Upper lobe of left lung (tissue), 6 donors: ENCODE measurements at regions not wholly inside any gene's neighbourhood (a gene's known extent, or its start where the extent isn't known, plus 50 kb on each side); places are given as distances from the start of the nearest gene placed in this dataset.

Source experiments
- ATAC-seq, 2 donors: fragments of 200-7000 bp; cut with Tn5 transposase; one replicate each; pipeline ENCODE4 v1.9.1; 2022; ENCODE audit warnings: mild to moderate bottlenecking in 2 of 2, moderate library complexity in 2 of 2; ENCODE audit not compliant: low FRiP score in 2 of 2
- DNase-seq, 2 donors: peaks; one replicate each; pipeline ENCODE4 v3.0.0-alpha.2; 2019 to 2020
- H3K27ac ChIP-seq, 4 donors: fragments of 200-600 bp; sonication (generic); one replicate each; pipeline ENCODE4 v1.5.1; 2016 to 2019
- H3K27me3 ChIP-seq, 4 donors: fragments of 200-600 bp; sonication (generic); one replicate each; pipeline ENCODE4 v1.5.1; 2017 to 2019
- H3K36me3 ChIP-seq, 4 donors: fragments of 200-600 bp; sonication (generic); one replicate each; pipeline ENCODE4 v1.5.1; 2016 to 2019
- H3K4me1 ChIP-seq, 4 donors: fragments of 200-600 bp; sonication (generic); one replicate each; pipeline ENCODE4 v1.5.1; 2018 to 2019
- H3K4me3 ChIP-seq, 4 donors: fragments of 200-600 bp; sonication (generic); one replicate each; pipeline ENCODE4 v1.5.1; 2017 to 2019; ENCODE audit warnings: mild to moderate bottlenecking in 2 of 4, moderate library complexity in 1 of 4
- H3K9me3 ChIP-seq, 4 donors: fragments of 200-600 bp; sonication (generic); one replicate each; pipeline ENCODE4 v1.5.1; 2018 to 2019
- CTCF ChIP-seq, 6 experiments: fragments of 450-650 bp in 4 of 6; fragments of 200-600 bp in 2 of 6; sonication (generic) in 2 of 6; IDR thresholded peaks; one replicate each; pipeline ENCODE4 v1.5.1; 2016 to 2019; ENCODE audit warnings: antibody characterized with exemption in 6 of 6
- EP300 ChIP-seq, 4 donors: sonication (generic); formaldehyde crosslinking; IDR thresholded peaks; one replicate each; pipeline ENCODE4 v1.5.1; 2017; ENCODE audit warnings: antibody characterized with exemption in 4 of 4, control low read depth in 2 of 4
- POLR2A ChIP-seq, 4 donors: fragments of 450-650 bp; IDR thresholded peaks; one replicate each; pipeline ENCODE4 v1.5.1; 2016 to 2017; ENCODE audit warnings: antibody characterized with exemption in 4 of 4, mild to moderate bottlenecking in 2 of 4
- POLR2AphosphoS5 ChIP-seq, 2 donors: sonication (generic); formaldehyde crosslinking; IDR thresholded peaks; one replicate each; pipeline ENCODE4 v1.5.1; 2017; ENCODE audit warnings: antibody characterized with exemption in 2 of 2
- WGBS, 2 donors: methylation state at CpG; one replicate each; pipeline ENCODE4 v1.1.5; 2017 to 2018; 5-methylcytosine and 5-hydroxymethylcytosine counted together
- donor health status: DM: no; HTN: no; CAD: no; lungs with moderate emphysema.
- donor health status: DM: no; HTN: yes; CAD: no; lungs with severe emphysema.

- 73 to 85% methylated on average over 5 of the region's 5 CpGs for WGBS, 2 donors
- no peaks in the 10 kb centered on the region for H3K9me3 ChIP-seq
- no peak for ATAC-seq
- H3K4me1 ChIP-seq = no peaks in the 10 kb centered on the region
- H3K27me3 ChIP-seq = no peaks in the 10 kb centered on the region
- no peaks in the 10 kb centered on the region for H3K36me3 ChIP-seq
- no peak overlapping the region for H3K27ac ChIP-seq
- DNase-seq = no peak
- TF ChIP-seq POLR2AphosphoS5 (IDR thresholded peaks at IDR 0.05) = no peak
- TF ChIP-seq CTCF (IDR thresholded peaks at IDR 0.05) = no peak
- TF ChIP-seq POLR2A (IDR thresholded peaks at IDR 0.05) = no peak
- no peak for TF ChIP-seq EP300 (IDR thresholded peaks at IDR 0.05)
- no peak overlapping the region for H3K4me3 ChIP-seq
These were observed 261.2 kb upstream of the TAC1 start for GRCh38 chr7:97470726-97471125.

- no peak overlapping the region for H3K27ac ChIP-seq
- H3K4me3 ChIP-seq = no peak overlapping the region
- no peak for ATAC-seq
- TF ChIP-seq EP300 (IDR thresholded peaks at IDR 0.05) (no peak), CTCF (IDR thresholded peaks at IDR 0.05) (no peak), POLR2A (IDR thresholded peaks at IDR 0.05) (no peak), POLR2AphosphoS5 (IDR thresholded peaks at IDR 0.05) (no peak)
- no peaks in the 10 kb centered on the region for H3K27me3 ChIP-seq
- H3K9me3 ChIP-seq = no peaks in the 10 kb centered on the region
- no peaks in the 10 kb centered on the region for H3K36me3 ChIP-seq
- WGBS, 2 donors = 64 to 73% methylated on average over 3 of the region's 3 CpGs
- no peak for DNase-seq
- H3K4me1 ChIP-seq = no peaks in the 10 kb centered on the region
These were observed 260.4 kb upstream of the TAC1 start for GRCh38 chr7:97471491-97471890.

GRCh38 chr7:97479740-97480290 lies 252.1 kb upstream of the TAC1 start:
- TF ChIP-seq POLR2AphosphoS5 (IDR thresholded peaks at IDR 0.05) (no peak), EP300 (IDR thresholded peaks at IDR 0.05) (no peak), CTCF (IDR thresholded peaks at IDR 0.05) (no peak), POLR2A (IDR thresholded peaks at IDR 0.05) (no peak)
- Histone ChIP-seq H3K27me3 (no peaks in the 10 kb centered on the region), H3K4me1 (no peaks in the 10 kb centered on the region), H3K4me3 (no peak overlapping the region), H3K9me3 (no peaks in the 10 kb centered on the region), H3K27ac (no peak overlapping the region), H3K36me3 (no peaks in the 10 kb centered on the region)
- no peak for DNase-seq
- 28 to 34% methylated on average over 6 of the region's 6 CpGs for WGBS, 2 donors
- ATAC-seq = no peak

- Histone ChIP-seq H3K36me3 (no peaks in the 10 kb centered on the region), H3K27me3 (no peaks in the 10 kb centered on the region), H3K27ac (no peak overlapping the region), H3K4me3 (no peak overlapping the region), H3K9me3 (no peaks in the 10 kb centered on the region), H3K4me1 (no peaks in the 10 kb centered on the region)
- DNase-seq = no peak
- WGBS, 2 donors = 60 to 64% methylated on average over 3 of the region's 3 CpGs
- TF ChIP-seq POLR2A (IDR thresholded peaks at IDR 0.05) (no peak), POLR2AphosphoS5 (IDR thresholded peaks at IDR 0.05) (no peak), CTCF (IDR thresholded peaks at IDR 0.05) (no peak), EP300 (IDR thresholded peaks at IDR 0.05) (no peak)
- ATAC-seq = no peak
These were observed 251.0 kb upstream of the TAC1 start for GRCh38 chr7:97480772-97481390.

GRCh38 chr7:97495487-97495886 lies 236.4 kb upstream of the TAC1 start:
- no peaks in the 10 kb centered on the region for H3K36me3 ChIP-seq
- no peak overlapping the region for H3K4me3 ChIP-seq
- no peaks in the 10 kb centered on the region for H3K27me3 ChIP-seq
- no peak for ATAC-seq
- H3K27ac ChIP-seq = no peak overlapping the region
- WGBS, 2 donors = 65 to 79% methylated on average over 2 of the region's 2 CpGs
- no peak for DNase-seq
- H3K9me3 ChIP-seq = no peaks in the 10 kb centered on the region
- TF ChIP-seq CTCF (IDR thresholded peaks at IDR 0.05) = no peak
- TF ChIP-seq EP300 (IDR thresholded peaks at IDR 0.05) = no peak
- no peak for TF ChIP-seq POLR2A (IDR thresholded peaks at IDR 0.05)
- TF ChIP-seq POLR2AphosphoS5 (IDR thresholded peaks at IDR 0.05) = no peak
- H3K4me1 ChIP-seq = no peaks in the 10 kb centered on the region
